HCT116 (cell line): ENCODE measurements at regions not wholly inside any gene's neighbourhood (a gene's known extent, or its start where the extent isn't known, plus 50 kb on each side); places are given as distances from the start of the nearest gene placed in this dataset.

Experiments used
- ATAC-seq: fragments of 200-7000 bp; cut with Tn5 transposase; 2 replicates; pipeline ENCODE4 v1.9.1; 2020; ENCODE audit warnings: mild to moderate bottlenecking, moderate library complexity
- BruUV-seq: library from RNA; stranded (reverse); fragments of 400-500 nt; replicated peaks from 2 replicates; lab custom pipeline; 2021; lab: Mats Ljungman, UMichigan
- CTCF ChIA-PET: fragments of 300-600 bp; sonication (Branson Sonifier 250); formaldehyde crosslinking; loops from one replicate; lab custom pipeline; 2021; ENCODE audit warnings: antibody characterized with exemption; lab: Charles Lee
- POLR2A ChIA-PET: fragments of 300-600, 350-600 bp; sonication (Branson Sonifier 250); formaldehyde crosslinking; loops from one replicate; lab custom pipeline; 2021; ENCODE audit warnings: antibody characterized with exemption; lab: Charles Lee
- RAD21 ChIA-PET, 2 experiments: fragments of 300-600 bp; sonication (Branson Sonifier 250); formaldehyde crosslinking; loops; one replicate each; lab custom pipeline; 2023; ENCODE audit warnings: low total read pairs in 2 of 2; ENCODE audit not compliant: uncharacterized antibody in 2 of 2, unreplicated experiment in 2 of 2, low non-redundant PET in 1 of 2; lab: Charles Lee
- DNase-seq: peaks from one replicate; pipeline ENCODE4 v3.0.0-alpha.2; 2010; ENCODE audit warnings: low read depth, low spot score
- H2AFZ ChIP-seq: fragments of 200-600 bp; shearing (Covaris generic), sonication (generic); 2 replicates; pipeline ENCODE4 v1.6.1; 2017; ENCODE audit warnings: low read depth, mixed run types, mixed read lengths, antibody characterized with exemption, low read length; ENCODE audit not compliant: poor library complexity, severe bottlenecking
- H3K27ac ChIP-seq: 2 replicates; pipeline ENCODE4 v1.5.1; 2012; ENCODE audit warnings: low read depth, low read length
- H3K27me3 ChIP-seq: fragments of 200-600 bp; sonication (generic); 2 replicates; pipeline ENCODE4 v1.6.1; 2016; ENCODE audit warnings: mixed run types, low read length, mixed read lengths; ENCODE audit not compliant: insufficient read depth
- H3K36me3 ChIP-seq, 2 experiments: fragments of 200-500 bp in 1 of 2; fragments of 200-600 bp in 1 of 2; sonication (Bioruptor generic) in 1 of 2; sonication (generic) in 1 of 2; 2 replicates each; pipeline versions ENCODE4 v1.5.1 to v1.6.1; 2014 to 2016; ENCODE audit warnings: low read length in 2 of 2, inconsistent platforms in 1 of 2, mixed read lengths in 1 of 2, mixed run types in 1 of 2; ENCODE audit not compliant: insufficient read depth in 2 of 2, control insufficient read depth in 1 of 2
- H3K4me1 ChIP-seq, 2 experiments: fragments of 200-600 bp in 1 of 2; sonication (generic) in 1 of 2; 2 replicates each; pipeline versions ENCODE4 v1.5.1 to v1.6.1; 2012 to 2017; ENCODE audit warnings: low read length in 2 of 2, inconsistent platforms in 1 of 2, mild to moderate bottlenecking in 1 of 2, mixed read lengths in 1 of 2, mixed run types in 1 of 2, moderate library complexity in 1 of 2; ENCODE audit not compliant: insufficient read depth in 2 of 2, control insufficient read depth in 1 of 2
- H3K4me2 ChIP-seq: fragments of 200-600 bp; sonication (generic); 2 replicates; pipeline ENCODE4 v1.6.1; 2017; ENCODE audit warnings: mixed run types, low read length, mixed read lengths
- H3K4me3 ChIP-seq, 2 experiments: fragments of 200-600 bp in 1 of 2; sonication (generic) in 1 of 2; replicated peaks in 1 of 2; 2 replicates each; pipeline ENCODE4 v1.5.1; 2011 to 2016; ENCODE audit warnings: low read length in 2 of 2, control low read depth in 1 of 2, low read depth in 1 of 2, mild to moderate bottlenecking in 1 of 2, mixed read lengths in 1 of 2, mixed run types in 1 of 2
- H3K79me2 ChIP-seq: fragments of 200-600 bp; sonication (generic); 2 replicates; pipeline ENCODE4 v1.6.1; 2017; ENCODE audit warnings: mild to moderate bottlenecking, mixed run types, low read length, moderate library complexity, mixed read lengths; ENCODE audit not compliant: insufficient read depth
- H3K9ac ChIP-seq: fragments of 200-600 bp; sonication (generic); 2 replicates; pipeline ENCODE4 v1.6.1; 2016; ENCODE audit warnings: low read length, mixed read lengths
- H3K9me2 ChIP-seq: fragments of 200-600 bp; sonication (generic), shearing (Covaris generic); 2 replicates; pipeline ENCODE4 v1.6.1; 2017; ENCODE audit warnings: mixed run types, mild to moderate bottlenecking, moderate library complexity; ENCODE audit not compliant: insufficient read depth
- H3K9me3 ChIP-seq, 2 experiments: fragments of 200-500 bp in 1 of 2; fragments of 200-600 bp in 1 of 2; sonication (Bioruptor generic) in 1 of 2; sonication (generic) in 1 of 2; 2 replicates each; pipeline ENCODE4 v1.6.1; 2014 to 2017; ENCODE audit warnings: low read length in 2 of 2, mixed read lengths in 2 of 2, inconsistent platforms in 1 of 2, low read depth in 1 of 2, mild to moderate bottlenecking in 1 of 2, mixed run types in 1 of 2, moderate library complexity in 1 of 2; ENCODE audit not compliant: control insufficient read depth in 1 of 2, insufficient read depth in 1 of 2
- H4K20me1 ChIP-seq: fragments of 200-600 bp; sonication (generic), shearing (Covaris generic); 2 replicates; pipeline ENCODE4 v1.6.1; 2017; ENCODE audit warnings: mixed run types, mild to moderate bottlenecking, moderate library complexity; ENCODE audit not compliant: insufficient read depth
- CBX3 ChIP-seq: IDR thresholded peaks from 2 replicates; pipeline ENCODE4 v1.6.1; 2012; ENCODE audit warnings: low read depth
- ELF1 ChIP-seq: IDR thresholded peaks from 2 replicates; pipeline ENCODE4 v1.6.1; 2012; ENCODE audit warnings: low read depth, borderline replicate concordance
- EZH2 ChIP-seq: fragments of 200-600 bp; sonication (generic); IDR thresholded peaks from 2 replicates; pipeline ENCODE4 v1.6.1; 2017; ENCODE audit warnings: antibody characterized with exemption, mixed run types
- JUND ChIP-seq: IDR thresholded peaks from 2 replicates; pipeline ENCODE4 v1.6.1; 2012
- POLR2A ChIP-seq: IDR thresholded peaks from 2 replicates; pipeline ENCODE4 v1.7.0; 2011; ENCODE audit warnings: borderline replicate concordance; ENCODE audit not compliant: insufficient read depth, insufficient read length; ENCODE audit errors: extremely low read depth
- POLR2AphosphoS5 ChIP-seq: IDR thresholded peaks from 2 replicates; pipeline ENCODE4 v1.6.1; 2011; ENCODE audit warnings: mild to moderate bottlenecking, low read depth, low read length, moderate library complexity
- SIN3A ChIP-seq: IDR thresholded peaks from 2 replicates; pipeline ENCODE4 v1.6.1; 2012; ENCODE audit warnings: low read depth
- SRF ChIP-seq: IDR thresholded peaks from 2 replicates; pipeline ENCODE4 v1.6.1; 2012; ENCODE audit warnings: low read depth
- TCF7L2 ChIP-seq: IDR thresholded peaks from 2 replicates; pipeline ENCODE4 v1.7.0; 2011; ENCODE audit warnings: borderline replicate concordance, inconsistent platforms; ENCODE audit not compliant: insufficient read depth, insufficient read length; ENCODE audit errors: extremely low read depth
- ZFX ChIP-seq: fragments of 450-650 bp; IDR thresholded peaks from 2 replicates; pipeline ENCODE4 v1.6.1; 2017
- intact Hi-C: fragments of 100-400 bp; cut with micrococcal nuclease; formaldehyde crosslinking; loops from 2 replicates; pipeline ENCODE4 v1.10.0; 2022

- RAD21 ChIA-PET: no interaction called here
- CTCF ChIA-PET: no interaction called here
- intact Hi-C loops: no loop called here
Measured at GRCh38 chr3:73734211-73735089, 109.7 kb upstream of the PDZRN3 start.

DNA sequence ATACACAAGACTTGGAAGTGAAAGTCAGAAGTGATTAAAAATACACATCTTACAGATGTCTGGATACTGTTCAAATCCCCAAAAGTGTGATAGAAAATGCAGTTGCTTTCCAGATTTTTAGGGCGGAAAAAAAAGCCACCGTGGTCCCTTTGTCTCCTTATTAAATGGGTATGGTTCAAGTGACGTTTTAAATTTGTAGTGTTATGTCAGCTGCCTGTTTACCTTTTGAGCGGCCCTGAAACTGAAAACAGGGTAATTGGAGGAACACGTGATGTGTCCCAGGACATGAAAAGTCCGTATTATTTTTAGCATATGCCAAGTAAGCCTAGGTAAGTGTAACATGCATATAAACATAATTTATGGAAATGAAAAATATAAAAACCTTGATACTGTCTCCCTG is 109.0 kb upstream of the PDZRN3 start:
- DNase-seq: no peak
- Histone ChIP-seq H3K36me3 (no peaks in the 10 kb centered on the region), H3K9me2 (no peaks in the 10 kb centered on the region), H3K27ac (no peak overlapping the region), H3K9me3 (peaks cover 4 to 11% of the 10 kb centered on the region in 2 experiments; a peak in 2 of 4 replicates), H3K79me2 (no peaks in the 10 kb centered on the region), H4K20me1 (no peaks in the 10 kb centered on the region), H3K4me1 (no peaks in the 10 kb centered on the region), H3K9ac (no peak overlapping the region), H2AFZ (no peak overlapping the region), H3K27me3 (no peaks in the 10 kb centered on the region), H3K4me3 (no peak overlapping the region), H3K4me2 (no peak overlapping the region)
- TF ChIP-seq TCF7L2 (no peak), SIN3A (no peak), EZH2 (no peak), ELF1 (no peak), POLR2AphosphoS5 (no peak), POLR2A (no peak), JUND (no peak), SRF (no peak), ZFX (no peak)
- ChIA-PET CTCF (no interaction called here), POLR2A (no interaction called here), RAD21 (no interaction called here)
- intact Hi-C loops: no loop called here
- no TSS peak for BruUV-seq
- ATAC-seq: no peak

More at GRCh38 chr3:73734211-73735089, 109.7 kb upstream of the PDZRN3 start:
- Histone ChIP-seq H3K4me3 (no peak overlapping the region), H3K9me2 (no peaks in the 10 kb centered on the region), H3K4me1 (no peaks in the 10 kb centered on the region), H3K27ac (no peak overlapping the region), H3K27me3 (no peaks in the 10 kb centered on the region), H2AFZ (no peak overlapping the region), H3K4me2 (no peak overlapping the region), H3K79me2 (no peaks in the 10 kb centered on the region), H3K36me3 (no peaks in the 10 kb centered on the region), H3K9ac (no peak overlapping the region), H4K20me1 (no peaks in the 10 kb centered on the region), H3K9me3 (peaks cover 4 to 11% of the 10 kb centered on the region in 2 experiments; a peak in 2 of 4 replicates)
- TF ChIP-seq SIN3A: no peak
- no peak for TF ChIP-seq SRF
- no peak for TF ChIP-seq CBX3
- ATAC-seq (no peak), DNase-seq (no peak)
- BruUV-seq: no TSS peak
- POLR2A ChIA-PET: no interaction called here
